H9 (cell line): ENCODE measurements at regions not wholly inside any gene's neighbourhood (a gene's known extent, or its start where the extent isn't known, plus 50 kb on each side); places are given as distances from the start of the nearest gene placed in this dataset.

ENCODE experiments used
- DNase-seq: peaks from one replicate; pipeline ENCODE4 v3.0.0-alpha.2; 2017
- H2AFZ ChIP-seq: one replicate; pipeline ENCODE4 v1.6.1; 2013; ENCODE audit warnings: mild to moderate bottlenecking, low read length, control low read depth, moderate library complexity
- H2AK5ac ChIP-seq: 2 replicates; pipeline ENCODE4 v1.6.1; 2013; ENCODE audit warnings: low read length, control low read depth, mixed read lengths; ENCODE audit not compliant: insufficient read length
- H2BK120ac ChIP-seq: one replicate; pipeline ENCODE4 v1.6.1; 2013; ENCODE audit warnings: low read depth, mild to moderate bottlenecking, low read length, control low read depth, inconsistent platforms; ENCODE audit not compliant: poor library complexity, severe bottlenecking
- H2BK12ac ChIP-seq: 2 replicates; pipeline ENCODE4 v1.6.1; 2013; ENCODE audit warnings: low read length, control low read depth, mixed read lengths, low read depth; ENCODE audit not compliant: insufficient read length
- H2BK15ac ChIP-seq: 2 replicates; pipeline ENCODE4 v1.6.1; 2013; ENCODE audit warnings: low read depth, low read length, control low read depth
- H2BK20ac ChIP-seq: one replicate; pipeline ENCODE4 v1.6.1; 2013; ENCODE audit warnings: low read depth, mild to moderate bottlenecking, low read length, control low read depth, inconsistent platforms; ENCODE audit not compliant: poor library complexity, severe bottlenecking
- H2BK5ac ChIP-seq: 2 replicates; pipeline ENCODE4 v1.6.1; 2013; ENCODE audit warnings: low read length, control low read depth, mixed read lengths; ENCODE audit not compliant: insufficient read length
- H3K14ac ChIP-seq: 2 replicates; pipeline ENCODE4 v1.6.1; 2013; ENCODE audit warnings: low read length, control low read depth; ENCODE audit not compliant: insufficient read depth
- H3K18ac ChIP-seq: 2 replicates; pipeline ENCODE4 v1.6.1; 2013; ENCODE audit warnings: low read depth, mild to moderate bottlenecking, mixed read lengths, low read length, control low read depth; ENCODE audit not compliant: insufficient read length
- H3K23ac ChIP-seq: 2 replicates; pipeline ENCODE4 v1.6.1; 2013; ENCODE audit warnings: low read length, control low read depth, mixed read lengths, low read depth; ENCODE audit not compliant: insufficient read length
- H3K23me2 ChIP-seq: 2 replicates; pipeline ENCODE4 v1.6.1; 2013; ENCODE audit warnings: low read depth, mild to moderate bottlenecking, mixed read lengths, low read length, control low read depth; ENCODE audit not compliant: insufficient read length, poor library complexity, severe bottlenecking
- H3K27ac ChIP-seq: 2 replicates; pipeline ENCODE4 v1.5.1; 2013; ENCODE audit warnings: low read length, control low read depth, mixed read lengths, low read depth; ENCODE audit not compliant: insufficient read length
- H3K27me3 ChIP-seq: 2 replicates; pipeline ENCODE4 v1.6.1; 2013; ENCODE audit warnings: low read length, control low read depth, inconsistent platforms; ENCODE audit not compliant: insufficient read depth
- H3K4ac ChIP-seq: 2 replicates; pipeline ENCODE4 v1.6.1; 2013; ENCODE audit warnings: low read depth, mild to moderate bottlenecking, control low read depth, inconsistent platforms, low read length, moderate library complexity
- H3K4me1 ChIP-seq: 2 replicates; pipeline ENCODE4 v1.6.1; 2013; ENCODE audit warnings: low read length, control low read depth, inconsistent platforms; ENCODE audit not compliant: insufficient read depth
- H3K4me2 ChIP-seq: 2 replicates; pipeline ENCODE4 v1.6.1; 2013; ENCODE audit warnings: low read length, control low read depth, mixed read lengths; ENCODE audit not compliant: insufficient read length, insufficient read depth
- H3K56ac ChIP-seq: 2 replicates; pipeline ENCODE4 v1.6.1; 2013; ENCODE audit warnings: low read depth, mild to moderate bottlenecking, mixed read lengths, low read length, control low read depth; ENCODE audit not compliant: insufficient read length
- H3K79me1 ChIP-seq: 2 replicates; pipeline ENCODE4 v1.6.1; 2013; ENCODE audit warnings: low read depth, mild to moderate bottlenecking, moderate library complexity, low read length, control low read depth, inconsistent platforms; ENCODE audit not compliant: insufficient read depth, poor library complexity, severe bottlenecking
- H3K79me2 ChIP-seq: 2 replicates; pipeline ENCODE4 v1.6.1; 2013; ENCODE audit warnings: low read length, control low read depth, inconsistent platforms; ENCODE audit not compliant: insufficient read depth
- H3K9ac ChIP-seq: 2 replicates; pipeline ENCODE4 v1.6.1; 2013; ENCODE audit warnings: low read length, control low read depth, mixed read lengths; ENCODE audit not compliant: insufficient read length; ENCODE audit errors: extremely low read depth
- H3K9me3 ChIP-seq: one replicate; pipeline ENCODE4 v1.6.1; 2013; ENCODE audit warnings: low read depth, low read length, inconsistent platforms; ENCODE audit not compliant: control insufficient read depth
- H3T11ph ChIP-seq: one replicate; pipeline ENCODE4 v1.6.1; 2013; ENCODE audit warnings: mild to moderate bottlenecking, low read length, control low read depth, inconsistent platforms
- H4K20me1 ChIP-seq: one replicate; pipeline ENCODE4 v1.6.1; 2013; ENCODE audit not compliant: control insufficient read depth, insufficient read length, insufficient read depth
- H4K5ac ChIP-seq: 2 replicates; pipeline ENCODE4 v1.6.1; 2013; ENCODE audit warnings: low read depth, mild to moderate bottlenecking, mixed read lengths, low read length, control low read depth; ENCODE audit not compliant: insufficient read length
- H4K8ac ChIP-seq: replicated peaks from 2 replicates; pipeline ENCODE4 v1.6.1; 2013; ENCODE audit warnings: low read length, control low read depth, mixed read lengths, low read depth; ENCODE audit not compliant: insufficient read length
- H4K91ac ChIP-seq: 2 replicates; pipeline ENCODE4 v1.6.1; 2013; ENCODE audit warnings: low read depth, mild to moderate bottlenecking, moderate library complexity, mixed read lengths, low read length, control low read depth; ENCODE audit not compliant: insufficient read length
- H3K27ac Mint-ChIP-seq, 3 experiments: 2 replicates in 2 of 3; 3 replicates in 1 of 3; pipeline ENCODE4 v1.8.0; 2020 to 2021; ENCODE audit warnings: mixed read lengths in 3 of 3, mild to moderate bottlenecking in 1 of 3, moderate library complexity in 1 of 3
- H3K27me3 Mint-ChIP-seq: 2 replicates; pipeline ENCODE4 v1.8.0; 2021; ENCODE audit warnings: low read depth, mild to moderate bottlenecking, moderate library complexity, mixed read lengths
- H3K36me3 Mint-ChIP-seq, 3 experiments: 2 replicates in 2 of 3; 3 replicates in 1 of 3; pipeline ENCODE4 v1.8.0; 2020 to 2021; ENCODE audit warnings: low read depth in 3 of 3, mixed read lengths in 3 of 3; ENCODE audit not compliant: insufficient read depth in 1 of 3
- H3K4me1 Mint-ChIP-seq, 2 experiments: 2 replicates each; pipeline ENCODE4 v1.8.0; 2020; ENCODE audit warnings: mixed read lengths in 2 of 2
- H3K4me3 Mint-ChIP-seq, 2 experiments: 2 replicates in 1 of 2; 3 replicates in 1 of 2; pipeline ENCODE4 v1.8.0; 2020 to 2021; ENCODE audit warnings: mild to moderate bottlenecking in 2 of 2, mixed read lengths in 2 of 2, moderate library complexity in 1 of 2
- H3K9me3 Mint-ChIP-seq, 2 experiments: 2 replicates in 1 of 2; 3 replicates in 1 of 2; pipeline ENCODE4 v1.8.0; 2020; ENCODE audit warnings: mild to moderate bottlenecking in 2 of 2, mixed read lengths in 2 of 2, moderate library complexity in 1 of 2
- CTCF ChIP-seq: fragments of 200-600 bp; sonication (generic); conservative IDR thresholded peaks from 3 replicates; pipeline ENCODE4 v1.8.0; 2021; ENCODE audit warnings: antibody characterized with exemption, mild to moderate bottlenecking
- WGBS: extraction: QIAGEN DNeasy Blood & Tissue Kit; methylation state at CpG from one replicate; pipeline ENCODE4 v1.1.7; 2013; ENCODE audit warnings: missing lambda C conversion rate, low lambda C conversion rate, mixed read lengths; ENCODE audit not compliant: insufficient read length; ENCODE audit errors: extremely low coverage; 5-methylcytosine and 5-hydroxymethylcytosine counted together

GRCh38 chr3:154486949-154487348, 57.0 kb upstream of the GPR149 start:
- no peak for DNase-seq

More at GRCh38 chr3:154486949-154487348, 57.0 kb upstream of the GPR149 start:
- H2AFZ ChIP-seq: no peak overlapping the region
- H3K36me3 Mint-ChIP-seq: no peaks in the 10 kb centered on the region
- no peak overlapping the region for H3T11ph ChIP-seq
- H2BK12ac ChIP-seq: no peak overlapping the region
- H3K27ac Mint-ChIP-seq: no peak overlapping the region
- H2BK120ac ChIP-seq: no peak overlapping the region
- no peak overlapping the region for H2BK20ac ChIP-seq
- H4K8ac ChIP-seq: no peak overlapping the region
- no peak overlapping the region for H3K23ac ChIP-seq
- H3K4ac ChIP-seq: no peak overlapping the region
- H2BK5ac ChIP-seq: no peak overlapping the region
- no peak overlapping the region for H2BK15ac ChIP-seq
- H4K91ac ChIP-seq: no peak overlapping the region
- no peak overlapping the region for H3K4me2 ChIP-seq
- no peaks in the 10 kb centered on the region for H3K79me1 ChIP-seq
- no peak for TF ChIP-seq CTCF
- no peak overlapping the region for H3K14ac ChIP-seq
- H2AK5ac ChIP-seq: no peak overlapping the region
- H4K5ac ChIP-seq: no peak overlapping the region
- no peaks in the 10 kb centered on the region for H3K27me3 Mint-ChIP-seq
- H3K23me2 ChIP-seq: no peaks in the 10 kb centered on the region
- H3K79me2 ChIP-seq: no peaks in the 10 kb centered on the region
- no peak overlapping the region for H3K27ac ChIP-seq
- no peak overlapping the region for H3K9ac ChIP-seq
- peaks cover 2 to 5% of the 10 kb centered on the region in 2 experiments for H3K4me1 Mint-ChIP-seq
- H3K18ac ChIP-seq: no peak overlapping the region
- H3K4me1 ChIP-seq: no peaks in the 10 kb centered on the region
- no peaks in the 10 kb centered on the region for H3K9me3 Mint-ChIP-seq
- WGBS: no CpG with 5 or more reads among the region's 9 CpGs
- no peak overlapping the region for H3K56ac ChIP-seq
- no peak overlapping the region for H3K4me3 Mint-ChIP-seq
- no peaks in the 10 kb centered on the region for H3K27me3 ChIP-seq
- no peaks in the 10 kb centered on the region for H4K20me1 ChIP-seq
- no peaks in the 10 kb centered on the region for H3K9me3 ChIP-seq
